ENCODE measurements at regions not wholly inside any gene's neighbourhood (a gene's known extent, or its start where the extent isn't known, plus 50 kb on each side); places are given as distances from the start of the nearest gene placed in this dataset.

DNA sequence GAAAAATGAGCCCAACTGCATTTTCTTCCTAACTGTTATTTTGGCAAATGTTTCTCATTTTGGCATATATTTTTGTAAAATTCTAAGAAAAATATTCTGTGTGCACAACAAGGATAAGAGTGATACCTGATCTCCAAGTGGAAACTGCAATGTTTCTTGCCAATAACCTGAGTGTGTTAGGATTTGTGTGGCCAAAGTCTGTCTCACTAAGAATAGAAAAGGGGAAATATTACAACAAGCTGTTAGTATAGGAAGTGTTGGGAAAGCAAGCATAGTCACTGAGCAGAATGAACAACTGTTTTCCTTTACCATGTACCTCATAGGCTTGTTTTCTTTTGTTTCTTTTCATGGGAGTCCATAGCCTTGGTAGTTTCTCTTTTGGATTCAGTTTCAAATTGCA lies 624.2 kb downstream of the MTRR start:
- TF ChIP-seq POLR2A (IDR thresholded peaks at IDR 0.05), result no peak
- no peak for TF ChIP-seq CTCF (IDR thresholded peaks at IDR 0.05 in 8 of 11, conservative IDR thresholded peaks at IDR 0.05 in 3 of 11)
